K562 (cell line): ENCODE measurements at regions not wholly inside any gene's neighbourhood (a gene's known extent, or its start where the extent isn't known, plus 50 kb on each side); places are given as distances from the start of the nearest gene placed in this dataset.

Source experiments
- ATAC-seq: fragments of 200-7000 bp; cut with Tn5 transposase; 3 replicates; pipeline ENCODE4 v1.9.1; 2020; ENCODE audit warnings: moderate library complexity
- BruUV-seq: library from RNA; stranded (reverse); fragments of 400-500 nt; replicated peaks from 2 replicates; lab custom pipeline; 2021; lab: Mats Ljungman, UMichigan
- CTCF ChIA-PET: fragments of 300-600 bp; formaldehyde crosslinking; extraction: SDS; loops from one replicate; lab custom pipeline; 2021; ENCODE audit warnings: low intra/inter-chr PET ratio; lab: Yijun Ruan, JAX
- POLR2A ChIA-PET: fragments of 300-600, 350-650 bp; sonication (Branson Sonifier 250); formaldehyde crosslinking; extraction: SDS; loops from one replicate; lab custom pipeline; 2021; ENCODE audit warnings: antibody characterized with exemption, inconsistent platforms; lab: Yijun Ruan, JAX
- DNase-seq, 4 experiments: peaks; one replicate each; pipeline versions ENCODE4 v3.0.0 to v3.0.0-alpha.2; 2011 to 2018; ENCODE audit warnings: low spot score in 3 of 4, mixed read lengths in 3 of 4; ENCODE audit errors: extremely low read depth in 1 of 4
- FAIRE-seq: peaks from 2 replicates; lab custom pipeline; 2011; peaks lifted over from hg19 to GRCh38; lab: Jason Lieb, UNC
- H2AFZ ChIP-seq: 2 replicates; pipeline ENCODE4 v1.6.0; 2011; ENCODE audit warnings: low read depth, low read length, control low read depth, inconsistent platforms
- H3K27ac ChIP-seq: fragments of 200-600 bp; 3 replicates; pipeline ENCODE4 v1.8.0; 2011; ENCODE audit warnings: low read depth, mild to moderate bottlenecking, control low read depth, inconsistent platforms, low read length, moderate library complexity, mixed read lengths; ENCODE audit errors: extremely low read depth
- H3K27me3 ChIP-seq, 2 experiments: fragments of 300-600 bp in 1 of 2; 2 replicates in 1 of 2; 3 replicates in 1 of 2; pipeline versions ENCODE4 v1.6.0 to v1.8.0; 2011; ENCODE audit warnings: inconsistent platforms in 2 of 2, low read length in 2 of 2, mild to moderate bottlenecking in 1 of 2, mixed read lengths in 1 of 2, moderate library complexity in 1 of 2; ENCODE audit not compliant: control insufficient read depth in 2 of 2, insufficient read depth in 2 of 2
- H3K36me3 ChIP-seq: fragments of 300-600 bp; 3 replicates; pipeline ENCODE4 v1.8.0; 2011; ENCODE audit warnings: mild to moderate bottlenecking, low read length, inconsistent platforms; ENCODE audit not compliant: control insufficient read depth, insufficient read depth
- H3K4me1 ChIP-seq, 2 experiments: fragments of 200-600 bp in 1 of 2; replicated peaks in 1 of 2; 2 replicates in 1 of 2; 3 replicates in 1 of 2; pipeline versions ENCODE4 v1.5.1 to v1.8.0; 2011; ENCODE audit warnings: inconsistent platforms in 2 of 2, low read length in 2 of 2, mild to moderate bottlenecking in 1 of 2, mixed read lengths in 1 of 2, moderate library complexity in 1 of 2; ENCODE audit not compliant: control insufficient read depth in 2 of 2, insufficient read depth in 2 of 2
- H3K4me2 ChIP-seq: 2 replicates; pipeline ENCODE4 v1.6.1; 2011; ENCODE audit warnings: low read length, control low read depth, inconsistent platforms, mixed read lengths; ENCODE audit not compliant: insufficient read depth
- H3K4me3 ChIP-seq: fragments of 200-600 bp; sonication (generic), shearing (Covaris generic); 2 replicates; pipeline ENCODE4 v1.5.1; 2016; ENCODE audit warnings: control low read depth, inconsistent platforms
- H3K79me2 ChIP-seq: fragments of 200-600 bp; 3 replicates; pipeline ENCODE4 v1.8.0; 2011; ENCODE audit warnings: low read length, inconsistent platforms; ENCODE audit not compliant: control insufficient read depth, insufficient read depth
- H3K9ac ChIP-seq, 2 experiments: 2 replicates each; pipeline versions ENCODE4 v1.6.0 to v1.6.1; 2011; ENCODE audit warnings: low read depth in 2 of 2, low read length in 2 of 2, control low read depth in 1 of 2, inconsistent platforms in 1 of 2, mild to moderate bottlenecking in 1 of 2, mixed read lengths in 1 of 2; ENCODE audit not compliant: insufficient read depth in 1 of 2
- H3K9me1 ChIP-seq: one replicate; pipeline ENCODE4 v1.6.0; 2011; ENCODE audit warnings: inconsistent platforms, mild to moderate bottlenecking, low read length, moderate library complexity; ENCODE audit not compliant: control insufficient read depth, insufficient read depth
- H3K9me3 ChIP-seq: replicated peaks from 2 replicates; pipeline ENCODE4 v1.5.1; 2011; ENCODE audit warnings: low read depth, low read length, inconsistent platforms; ENCODE audit not compliant: control insufficient read depth, insufficient read depth
- H4K20me1 ChIP-seq: replicated peaks from 2 replicates; pipeline ENCODE4 v1.6.1; 2011; ENCODE audit warnings: low read length, inconsistent platforms, mixed read lengths; ENCODE audit not compliant: control insufficient read depth, insufficient read depth
- BRF1 ChIP-seq: IDR thresholded peaks from 3 replicates; pipeline ENCODE4 v1.6.1; 2011; ENCODE audit warnings: borderline replicate concordance, mild to moderate bottlenecking; ENCODE audit not compliant: insufficient read length; ENCODE audit errors: extremely low read depth
- CGGBP1 ChIP-seq: fragments of 250-450 bp; sonication (Bioruptor Pico); IDR thresholded peaks from 2 replicates; pipeline ENCODE4 v1.9.0; 2021; ENCODE audit warnings: mild to moderate bottlenecking
- FOXK2 ChIP-seq, 2 experiments: fragments of 450-650 bp; IDR thresholded peaks in 1 of 2; conservative IDR thresholded peaks in 1 of 2; 2 replicates each; pipeline ENCODE4 v1.6.1; 2016; ENCODE audit warnings: low read depth in 2 of 2, mild to moderate bottlenecking in 1 of 2
- HDGF ChIP-seq: fragments of 450-650 bp; IDR thresholded peaks from 2 replicates; pipeline ENCODE4 v1.6.1; 2016
- HIVEP1 ChIP-seq: fragments of 250-450 bp; sonication (Bioruptor Pico); IDR thresholded peaks from 2 replicates; pipeline ENCODE4 v1.4.0; 2020; ENCODE audit warnings: mild to moderate bottlenecking
- MLX ChIP-seq, 2 experiments: fragments of 450-650 bp in 1 of 2; sonication (generic) in 1 of 2; formaldehyde crosslinking; conservative IDR thresholded peaks; 2 replicates each; pipeline versions ENCODE4 v1.4.0 to v1.8.1; 2020 to 2022; ENCODE audit warnings: mild to moderate bottlenecking in 1 of 2, missing genetic modification reagents in 1 of 2
- THRA ChIP-seq: fragments of 450-650 bp; IDR thresholded peaks from 2 replicates; pipeline ENCODE4 v1.6.1; 2017; ENCODE audit warnings: mild to moderate bottlenecking, moderate library complexity
- ZNF445 ChIP-seq: fragments of 250-450 bp; sonication (Bioruptor Pico); IDR thresholded peaks from 2 replicates; pipeline ENCODE4 v1.4.0; 2020; ENCODE audit warnings: low read depth, mild to moderate bottlenecking, moderate library complexity
- WGBS: fragments of 100-300 bp; shearing (Covaris generic); methylation state at CpG from one replicate; pipeline ENCODE4 v1.1.6; 2016; ENCODE audit warnings: low coverage, mixed read lengths; ENCODE audit not compliant: insufficient coverage; ENCODE audit errors: missing lambda C conversion rate; 5-methylcytosine and 5-hydroxymethylcytosine counted together
- in situ Hi-C: fragments of 300-500 bp; cut with MboI; formaldehyde crosslinking; loops from 4 replicates; pipeline ENCODE4 v1.15.0; 2018; ENCODE audit warnings: inconsistent platforms, mixed read lengths
- intact Hi-C: fragments of 100-400 bp; cut with micrococcal nuclease; formaldehyde crosslinking; loops from 2 replicates; pipeline ENCODE4 v1.14.2; 2022
- TF ChIP-seq, protein P1 (sequence below): sonication (generic); formaldehyde crosslinking; IDR thresholded peaks from 2 replicates; pipeline ENCODE4 v1.8.0; 2022; ENCODE audit warnings: mild to moderate bottlenecking, missing genetic modification reagents
- TF ChIP-seq, protein P2 (sequence below): sonication (generic); IDR thresholded peaks from 2 replicates; pipeline ENCODE4 v1.6.1; 2016
- TF ChIP-seq, protein P3 (sequence below): fragments of 450-650 bp; formaldehyde crosslinking; IDR thresholded peaks from 2 replicates; pipeline ENCODE4 v1.4.0; 2020; ENCODE audit warnings: mild to moderate bottlenecking, moderate library complexity

DNA sequence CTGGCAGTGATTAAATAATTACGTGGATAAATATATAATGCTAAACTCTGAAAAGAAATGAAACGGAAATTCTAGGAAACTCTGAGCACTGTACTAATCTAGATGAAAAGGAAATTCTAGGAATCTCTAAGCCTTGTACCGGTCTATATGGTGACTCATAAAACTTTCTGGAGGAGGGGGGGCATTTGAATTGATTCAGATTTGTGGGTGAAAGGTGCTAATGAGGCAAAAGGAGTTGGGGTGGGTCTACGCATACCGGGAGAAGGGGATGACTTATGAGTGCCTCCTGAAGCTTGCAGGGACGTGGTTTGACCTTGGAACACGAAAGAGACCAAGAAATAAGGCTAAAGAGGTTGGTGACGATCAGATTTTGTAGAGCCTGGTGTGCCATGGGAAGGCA, 151.7 kb upstream of the CASK start:
- POLR2A ChIA-PET = no interaction called here
- ATAC-seq = no peak

More for the DNA sequence above, 151.7 kb upstream of the CASK start:
- Histone ChIP-seq H2AFZ (no peak overlapping the region), H3K9me3 (no peaks in the 10 kb centered on the region; the same call in 1 of the 2 replicates), H3K9me1 (no peaks in the 10 kb centered on the region), H3K27ac (no peak overlapping the region), H4K20me1 (no peaks in the 10 kb centered on the region), H3K36me3 (no peaks in the 10 kb centered on the region), H3K79me2 (no peaks in the 10 kb centered on the region), H3K4me1 (no peaks in the 10 kb centered on the region), H3K9ac (no peak overlapping the region), H3K27me3 (no peaks in the 10 kb centered on the region; a peak in 1 of 5 replicates), H3K4me3 (no peak overlapping the region), H3K4me2 (no peak overlapping the region)
- intact Hi-C loops (no loop called here), in situ Hi-C loops (no loop called here)
- FAIRE-seq (no peak), DNase-seq (no peak)
- CTCF ChIA-PET = no interaction called here
- WGBS = 0% methylated on average over 8 of the region's 8 CpGs
- TF ChIP-seq, protein P1, sequence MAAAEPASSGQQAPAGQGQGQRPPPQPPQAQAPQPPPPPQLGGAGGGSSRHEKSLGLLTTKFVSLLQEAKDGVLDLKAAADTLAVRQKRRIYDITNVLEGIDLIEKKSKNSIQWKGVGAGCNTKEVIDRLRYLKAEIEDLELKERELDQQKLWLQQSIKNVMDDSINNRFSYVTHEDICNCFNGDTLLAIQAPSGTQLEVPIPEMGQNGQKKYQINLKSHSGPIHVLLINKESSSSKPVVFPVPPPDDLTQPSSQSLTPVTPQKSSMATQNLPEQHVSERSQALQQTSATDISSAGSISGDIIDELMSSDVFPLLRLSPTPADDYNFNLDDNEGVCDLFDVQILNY (CRISPR knock-in tag) = no peak
- TF ChIP-seq ZNF445 = no peak
- TF ChIP-seq THRA = no peak
- no peak for TF ChIP-seq FOXK2 (conservative IDR thresholded peaks at IDR 0.05 in 1 of 2, IDR thresholded peaks at IDR 0.05 in 1 of 2; ENCODE audit: low read depth in 2 of 2)
- TF ChIP-seq HDGF = no peak
- TF ChIP-seq, protein P2, sequence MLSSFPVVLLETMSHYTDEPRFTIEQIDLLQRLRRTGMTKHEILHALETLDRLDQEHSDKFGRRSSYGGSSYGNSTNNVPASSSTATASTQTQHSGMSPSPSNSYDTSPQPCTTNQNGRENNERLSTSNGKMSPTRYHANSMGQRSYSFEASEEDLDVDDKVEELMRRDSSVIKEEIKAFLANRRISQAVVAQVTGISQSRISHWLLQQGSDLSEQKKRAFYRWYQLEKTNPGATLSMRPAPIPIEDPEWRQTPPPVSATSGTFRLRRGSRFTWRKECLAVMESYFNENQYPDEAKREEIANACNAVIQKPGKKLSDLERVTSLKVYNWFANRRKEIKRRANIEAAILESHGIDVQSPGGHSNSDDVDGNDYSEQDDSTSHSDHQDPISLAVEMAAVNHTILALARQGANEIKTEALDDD = no peak
- TF ChIP-seq, protein P3, sequence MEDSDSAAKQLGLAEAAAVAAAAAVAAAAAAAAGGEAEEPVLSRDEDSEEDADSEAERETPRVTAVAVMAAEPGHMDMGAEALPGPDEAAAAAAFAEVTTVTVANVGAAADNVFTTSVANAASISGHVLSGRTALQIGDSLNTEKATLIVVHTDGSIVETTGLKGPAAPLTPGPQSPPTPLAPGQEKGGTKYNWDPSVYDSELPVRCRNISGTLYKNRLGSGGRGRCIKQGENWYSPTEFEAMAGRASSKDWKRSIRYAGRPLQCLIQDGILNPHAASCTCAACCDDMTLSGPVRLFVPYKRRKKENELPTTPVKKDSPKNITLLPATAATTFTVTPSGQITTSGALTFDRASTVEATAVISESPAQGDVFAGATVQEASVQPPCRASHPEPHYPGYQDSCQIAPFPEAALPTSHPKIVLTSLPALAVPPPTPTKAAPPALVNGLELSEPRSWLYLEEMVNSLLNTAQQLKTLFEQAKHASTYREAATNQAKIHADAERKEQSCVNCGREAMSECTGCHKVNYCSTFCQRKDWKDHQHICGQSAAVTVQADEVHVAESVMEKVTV (CRISPR knock-in tag) = no peak
- no peak for TF ChIP-seq CGGBP1
- TF ChIP-seq HIVEP1 (CRISPR knock-in tag) = no peak
- no peak for TF ChIP-seq BRF1
- no peak for TF ChIP-seq MLX (CRISPR knock-in tag; conservative IDR thresholded peaks at IDR 0.05)
- BruUV-seq = no TSS peak
